Osteoblast (primary cell): ENCODE measurements at regions not wholly inside any gene's neighbourhood (a gene's known extent, or its start where the extent isn't known, plus 50 kb on each side); places are given as distances from the start of the nearest gene placed in this dataset.
A peak's percentile ranks its signal among the peaks of the same experiment; 100 is the strongest.
"Not testable (repeated sequence)": the region's sequence is repeated elsewhere in the genome, so short reads cannot be mapped to it uniquely, and the experiment has no call there.

Experiments used
- DNase-seq: peaks from one replicate; pipeline ENCODE4 v3.0.0; 2011; ENCODE audit warnings: low spot score, mixed read lengths; ENCODE audit not compliant: insufficient read length; ENCODE audit errors: missing footprints
- H2AFZ ChIP-seq: 2 replicates; pipeline ENCODE4 v1.6.0; 2011; ENCODE audit warnings: mild to moderate bottlenecking, low read length
- H3K27ac ChIP-seq: 2 replicates; pipeline ENCODE4 v1.5.1; 2011; ENCODE audit warnings: mild to moderate bottlenecking, low read depth, low read length, moderate library complexity
- H3K27me3 ChIP-seq: 2 replicates; pipeline ENCODE4 v1.6.0; 2012; ENCODE audit warnings: mild to moderate bottlenecking, control low read depth, inconsistent platforms, low read length, moderate library complexity; ENCODE audit not compliant: insufficient read depth
- H3K36me3 ChIP-seq: 2 replicates; pipeline ENCODE4 v1.5.1; 2011; ENCODE audit warnings: mild to moderate bottlenecking, low read length, control low read depth, moderate library complexity; ENCODE audit not compliant: insufficient read depth
- H3K4me1 ChIP-seq: 2 replicates; pipeline ENCODE4 v1.5.1; 2011; ENCODE audit warnings: mild to moderate bottlenecking, low read length, control low read depth, moderate library complexity; ENCODE audit not compliant: insufficient read depth
- H3K4me2 ChIP-seq: 2 replicates; pipeline ENCODE4 v1.6.0; 2011; ENCODE audit warnings: mild to moderate bottlenecking, low read length; ENCODE audit not compliant: insufficient read depth
- H3K4me3 ChIP-seq: fragments of 200-600 bp; sonication (generic); 3 replicates; pipeline ENCODE4 v1.5.1; 2012; ENCODE audit warnings: mild to moderate bottlenecking, low read length, inconsistent platforms; ENCODE audit not compliant: insufficient read depth
- H3K79me2 ChIP-seq: 2 replicates; pipeline ENCODE4 v1.6.0; 2012; ENCODE audit warnings: mild to moderate bottlenecking, low read length, control low read depth, inconsistent platforms; ENCODE audit not compliant: insufficient read depth
- H3K9me3 ChIP-seq: 2 replicates; pipeline ENCODE4 v1.5.1; 2011; ENCODE audit warnings: low read depth, low read length, control low read depth
- H4K20me1 ChIP-seq: 2 replicates; pipeline ENCODE4 v1.6.0; 2012; ENCODE audit warnings: mild to moderate bottlenecking, low read length, control low read depth; ENCODE audit not compliant: insufficient read depth
- CTCF ChIP-seq: IDR thresholded peaks from 2 replicates; pipeline ENCODE4 v1.5.1; 2011; ENCODE audit warnings: mild to moderate bottlenecking, low read depth, low read length, moderate library complexity; ENCODE audit errors: extremely low read depth

GRCh38 chr17:30696234-30696633 is 128.3 kb downstream of the CRLF3 start:
- H3K4me3 ChIP-seq = no peak overlapping the region
- H4K20me1 ChIP-seq = no peaks in the 10 kb centered on the region
- TF ChIP-seq CTCF = no peak
- H3K36me3 ChIP-seq = no peaks in the 10 kb centered on the region
- no peaks in the 10 kb centered on the region for H3K27me3 ChIP-seq
- no peaks in the 10 kb centered on the region for H3K79me2 ChIP-seq
- H3K9me3 ChIP-seq = no peaks in the 10 kb centered on the region
- no peak overlapping the region for H3K4me2 ChIP-seq
- no peak for DNase-seq
- peaks cover 8% of the 10 kb centered on the region for H3K4me1 ChIP-seq
- no peak overlapping the region for H3K27ac ChIP-seq
- no peak overlapping the region for H2AFZ ChIP-seq

GRCh38 chr17:30695265-30695811 is 129.2 kb downstream of the CRLF3 start:
- not testable (repeated sequence) for H3K36me3 ChIP-seq, H3K4me3 ChIP-seq, H3K27me3 ChIP-seq, H3K79me2 ChIP-seq, H4K20me1 ChIP-seq, H3K4me1 ChIP-seq, DNase-seq, H3K9me3 ChIP-seq
- Histone ChIP-seq H3K27ac (peak overlapping the region; percentile 48), H3K4me2 (peak overlapping the region; percentile 58), H2AFZ (peak overlapping the region; percentile 35)

GRCh38 chr17:30693772-30694171 is 130.7 kb downstream of the CRLF3 start:
- not testable (repeated sequence) for DNase-seq
- peak overlapping the region; percentile 64 for H3K4me2 ChIP-seq

GRCh38 chr17:30689266-30690000 is 135.1 kb downstream of the CRLF3 start:
- H2AFZ ChIP-seq, DNase-seq, H3K4me1 ChIP-seq, H4K20me1 ChIP-seq, H3K9me3 ChIP-seq, H3K27me3 ChIP-seq, H3K36me3 ChIP-seq, H3K4me2 ChIP-seq, H3K27ac ChIP-seq, H3K79me2 ChIP-seq, H3K4me3 ChIP-seq: not testable (repeated sequence)

More at GRCh38 chr17:30693772-30694171, 130.7 kb downstream of the CRLF3 start:
- not testable (repeated sequence) for H3K9me3 ChIP-seq, H3K79me2 ChIP-seq, H3K4me1 ChIP-seq, H3K27me3 ChIP-seq, H3K36me3 ChIP-seq, H3K27ac ChIP-seq, H2AFZ ChIP-seq, H4K20me1 ChIP-seq
- peak overlapping the region; percentile 45 for H3K4me3 ChIP-seq

- H3K4me3 ChIP-seq = peak overlapping the region; percentile 35
- peak overlapping the region; percentile 51 for H2AFZ ChIP-seq
- H3K36me3 ChIP-seq, H4K20me1 ChIP-seq, H3K9me3 ChIP-seq, H3K4me1 ChIP-seq, H3K27ac ChIP-seq, H3K79me2 ChIP-seq, DNase-seq, H3K27me3 ChIP-seq: not testable (repeated sequence)
- peak overlapping the region; percentile 66 for H3K4me2 ChIP-seq
Measured at GRCh38 chr17:30686538-30687479, 137.7 kb downstream of the CRLF3 start.

- not testable (repeated sequence) for DNase-seq
Measured at GRCh38 chr17:30682280-30682679, 142.2 kb downstream of the CRLF3 start.

GRCh38 chr17:30680681-30681080 is 143.8 kb downstream of the CRLF3 start:
- not testable (repeated sequence) for DNase-seq, H3K27me3 ChIP-seq, H3K27ac ChIP-seq, H3K9me3 ChIP-seq, H3K4me3 ChIP-seq, H3K36me3 ChIP-seq, H2AFZ ChIP-seq, H3K4me1 ChIP-seq, H3K79me2 ChIP-seq, H3K4me2 ChIP-seq, H4K20me1 ChIP-seq

More at GRCh38 chr17:30682280-30682679, 142.2 kb downstream of the CRLF3 start:
- not testable (repeated sequence) for H3K27me3 ChIP-seq, H3K36me3 ChIP-seq, H4K20me1 ChIP-seq, H3K79me2 ChIP-seq, H3K27ac ChIP-seq, H3K4me2 ChIP-seq, H2AFZ ChIP-seq, H3K4me1 ChIP-seq, H3K9me3 ChIP-seq, H3K4me3 ChIP-seq
